Brain microvascular endothelial cell (primary cell): ENCODE measurements at regions not wholly inside any gene's neighbourhood (a gene's known extent, or its start where the extent isn't known, plus 50 kb on each side); places are given as distances from the start of the nearest gene placed in this dataset.

Experiments used
- DNase-seq: peaks from one replicate; pipeline ENCODE4 v3.0.0-alpha.2; 2020
- H3K27ac ChIP-seq: fragments of 250-450 bp; sonication (Bioruptor Pico); 2 replicates; pipeline ENCODE4 v1.5.1; 2020; ENCODE audit warnings: mild to moderate bottlenecking, moderate library complexity
- H3K27me3 ChIP-seq: fragments of 250-450 bp; sonication (Bioruptor Pico); replicated peaks from 2 replicates; pipeline ENCODE4 v1.5.1; 2020; ENCODE audit warnings: mild to moderate bottlenecking
- H3K36me3 ChIP-seq: fragments of 250-450 bp; sonication (Bioruptor Pico); replicated peaks from 2 replicates; pipeline ENCODE4 v1.5.1; 2020; ENCODE audit warnings: mild to moderate bottlenecking
- H3K4me3 ChIP-seq: 2 replicates; pipeline ENCODE4 v1.5.1; 2011; ENCODE audit warnings: low read depth, mild to moderate bottlenecking, control low read depth, low read length, moderate library complexity
- in situ Hi-C: cut with HindIII; loops from 2 replicates; pipeline ENCODE4 v1.10.0; 2017; ENCODE audit warnings: low sequenced_read_pairs, low pct_ligation_motif_present
- TF ChIP-seq, protein P1 (sequence below): IDR thresholded peaks from 2 replicates; pipeline ENCODE4 v1.5.1; 2011; ENCODE audit warnings: low read depth, mild to moderate bottlenecking, moderate library complexity, low read length, control low read depth, inconsistent platforms; ENCODE audit errors: missing control alignments

DNA sequence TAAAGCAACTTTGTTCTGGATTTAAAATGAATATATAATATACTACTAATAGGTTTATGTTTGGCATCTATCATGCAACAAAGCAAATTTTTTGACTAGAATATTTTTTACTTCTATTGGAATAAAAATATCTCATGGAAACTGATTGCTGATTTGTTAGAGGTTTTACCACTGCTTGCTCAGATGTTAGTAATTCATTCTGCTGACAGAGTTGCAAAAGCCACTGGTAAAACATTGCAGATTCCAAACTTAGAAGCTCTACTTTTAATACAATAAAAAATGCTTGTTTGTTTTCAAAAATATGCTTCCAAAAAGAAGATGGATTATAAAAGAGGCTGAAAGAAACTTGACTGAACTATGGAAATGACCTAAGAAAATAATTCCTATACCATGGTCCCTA is 795.2 kb downstream of the PCDH18 start:
- Histone ChIP-seq H3K27ac (no peak overlapping the region), H3K36me3 (no peaks in the 10 kb centered on the region), H3K4me3 (no peak overlapping the region), H3K27me3 (no peaks in the 10 kb centered on the region)
- no peak for DNase-seq
- in situ Hi-C loops: no loop called here
- TF ChIP-seq, protein P1, sequence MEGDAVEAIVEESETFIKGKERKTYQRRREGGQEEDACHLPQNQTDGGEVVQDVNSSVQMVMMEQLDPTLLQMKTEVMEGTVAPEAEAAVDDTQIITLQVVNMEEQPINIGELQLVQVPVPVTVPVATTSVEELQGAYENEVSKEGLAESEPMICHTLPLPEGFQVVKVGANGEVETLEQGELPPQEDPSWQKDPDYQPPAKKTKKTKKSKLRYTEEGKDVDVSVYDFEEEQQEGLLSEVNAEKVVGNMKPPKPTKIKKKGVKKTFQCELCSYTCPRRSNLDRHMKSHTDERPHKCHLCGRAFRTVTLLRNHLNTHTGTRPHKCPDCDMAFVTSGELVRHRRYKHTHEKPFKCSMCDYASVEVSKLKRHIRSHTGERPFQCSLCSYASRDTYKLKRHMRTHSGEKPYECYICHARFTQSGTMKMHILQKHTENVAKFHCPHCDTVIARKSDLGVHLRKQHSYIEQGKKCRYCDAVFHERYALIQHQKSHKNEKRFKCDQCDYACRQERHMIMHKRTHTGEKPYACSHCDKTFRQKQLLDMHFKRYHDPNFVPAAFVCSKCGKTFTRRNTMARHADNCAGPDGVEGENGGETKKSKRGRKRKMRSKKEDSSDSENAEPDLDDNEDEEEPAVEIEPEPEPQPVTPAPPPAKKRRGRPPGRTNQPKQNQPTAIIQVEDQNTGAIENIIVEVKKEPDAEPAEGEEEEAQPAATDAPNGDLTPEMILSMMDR: no peak

DNA sequence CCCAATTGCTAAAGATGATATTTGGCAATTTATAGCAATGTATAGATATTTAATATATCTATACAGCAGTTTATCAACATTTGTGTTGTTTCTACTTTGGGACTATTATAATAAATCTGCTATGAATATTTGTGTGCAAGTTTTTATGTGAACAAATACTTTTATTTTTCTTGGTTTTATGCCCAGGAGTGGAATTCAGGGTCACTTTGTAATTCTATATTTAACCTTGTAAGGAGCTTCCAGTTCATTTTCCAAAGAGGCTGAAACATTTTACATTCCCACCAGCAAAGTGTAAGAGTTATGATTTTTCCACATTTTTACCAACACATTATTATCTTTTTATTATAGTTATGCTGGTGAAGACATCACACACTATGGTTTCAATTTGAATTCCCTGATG is 801.3 kb downstream of the PCDH18 start:
- DNase-seq: no peak
- H3K36me3 ChIP-seq: no peaks in the 10 kb centered on the region
- H3K27me3 ChIP-seq: no peaks in the 10 kb centered on the region
- H3K27ac ChIP-seq: no peak overlapping the region
- TF ChIP-seq, protein P1: no peak
- in situ Hi-C loops: no loop called here
- no peak overlapping the region for H3K4me3 ChIP-seq

DNA sequence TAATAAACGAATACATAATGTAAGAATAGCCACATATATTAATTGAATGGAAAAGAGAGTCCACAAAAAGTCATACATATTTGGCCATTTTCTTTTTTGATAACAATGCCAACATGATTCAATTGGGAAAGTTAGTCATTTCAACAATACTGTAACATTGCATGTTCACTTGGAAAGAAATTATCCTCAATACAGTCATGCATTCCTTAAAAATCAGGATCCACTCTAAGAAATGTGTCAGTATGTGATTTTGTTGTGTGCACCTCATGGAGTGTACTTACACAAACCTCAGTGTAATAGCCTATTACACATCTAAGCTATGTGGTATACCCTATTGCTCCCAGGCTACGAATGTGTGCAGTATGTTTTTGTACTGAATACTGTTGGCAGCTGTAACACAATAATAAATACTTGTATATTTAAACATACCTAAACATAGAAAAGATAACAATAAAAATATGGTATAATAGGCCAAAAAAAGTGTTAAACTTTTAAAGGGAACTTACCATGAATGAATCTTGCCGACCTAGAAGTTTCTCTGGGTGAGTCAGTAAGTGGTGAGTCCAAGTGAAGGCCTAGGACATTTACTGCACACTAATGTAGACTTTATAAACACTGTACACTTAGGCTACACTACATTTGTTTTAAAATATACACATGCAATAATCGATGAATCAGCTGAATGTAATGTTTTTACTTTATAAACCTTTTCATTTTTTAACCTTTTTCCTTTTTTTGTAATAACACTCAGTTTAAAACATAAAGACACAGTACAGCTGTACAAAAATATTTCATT is 806.8 kb downstream of the PCDH18 start:
- in situ Hi-C loops: no loop called here
- DNase-seq: peak; percentile 4
- TF ChIP-seq, protein P1: no peak
- Histone ChIP-seq H3K4me3 (no peak overlapping the region), H3K27ac (no peak overlapping the region), H3K27me3 (no peaks in the 10 kb centered on the region), H3K36me3 (no peaks in the 10 kb centered on the region)

DNA sequence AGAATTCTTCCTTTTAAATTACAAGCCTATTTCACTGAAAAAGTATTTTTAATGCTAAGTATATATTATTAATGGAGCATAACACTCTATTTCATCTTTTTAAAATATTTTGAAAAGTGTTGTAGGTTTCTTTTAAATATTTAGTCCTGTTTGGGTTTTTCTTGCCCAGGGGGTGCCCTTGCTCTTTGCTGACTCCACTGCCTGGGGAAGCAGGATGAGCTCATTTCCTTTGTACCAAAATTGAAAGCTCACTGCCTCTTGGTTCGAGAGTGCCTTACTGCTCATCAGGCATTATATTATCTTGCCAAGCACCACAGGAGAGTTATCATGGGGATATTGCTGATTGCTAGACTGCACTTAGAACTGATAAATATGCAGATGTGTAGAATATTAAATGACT is 819.2 kb downstream of the PCDH18 start:
- DNase-seq: peak; percentile 52
- Histone ChIP-seq H3K27ac (no peak overlapping the region), H3K36me3 (no peaks in the 10 kb centered on the region), H3K27me3 (no peaks in the 10 kb centered on the region), H3K4me3 (no peak overlapping the region)
- in situ Hi-C loops: no loop called here
- TF ChIP-seq, protein P1: no peak

DNA sequence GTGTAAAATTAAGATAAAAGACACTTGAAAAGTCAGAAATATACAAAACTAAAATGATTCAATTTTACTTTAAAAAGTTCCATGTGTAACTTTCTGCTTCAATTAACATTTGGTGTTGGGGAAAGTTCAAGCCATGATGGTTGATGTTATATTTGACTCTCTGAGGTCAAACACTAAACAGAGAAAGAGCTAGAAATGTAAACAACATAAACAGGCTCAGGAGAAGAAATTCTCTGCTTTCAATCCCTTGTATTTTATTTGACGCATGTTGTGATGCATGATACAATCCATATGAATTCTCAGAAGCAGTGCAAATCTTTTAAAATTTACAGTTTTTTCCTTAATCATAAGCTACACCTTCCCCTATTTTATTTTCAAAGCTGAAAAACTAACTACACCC is 822.4 kb downstream of the PCDH18 start:
- H3K4me3 ChIP-seq: no peak overlapping the region
- in situ Hi-C loops: no loop called here
- H3K36me3 ChIP-seq: no peaks in the 10 kb centered on the region
- H3K27ac ChIP-seq: no peak overlapping the region
- TF ChIP-seq, protein P1: no peak
- DNase-seq: no peak
- H3K27me3 ChIP-seq: no peaks in the 10 kb centered on the region

DNA sequence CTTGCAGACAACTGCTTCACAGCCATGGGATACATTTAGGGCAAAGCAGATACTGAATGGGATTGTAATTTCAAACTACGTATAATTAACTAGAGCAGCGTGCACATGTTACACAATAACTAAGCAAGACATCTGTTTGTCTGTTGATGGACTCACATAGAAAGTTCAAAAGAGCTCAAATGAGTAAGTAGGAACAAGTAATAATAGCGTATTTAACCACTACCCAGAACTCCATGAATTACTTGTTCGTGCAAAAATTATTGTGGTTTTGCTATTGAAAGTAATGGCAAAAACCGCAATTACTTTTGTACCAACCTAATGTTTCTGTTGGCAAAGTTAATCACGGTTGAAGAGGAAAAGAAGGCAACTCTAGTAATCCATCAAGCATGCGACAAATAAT is 825.4 kb downstream of the PCDH18 start:
- H3K36me3 ChIP-seq: no peaks in the 10 kb centered on the region
- H3K4me3 ChIP-seq: no peak overlapping the region
- in situ Hi-C loops: no loop called here
- TF ChIP-seq, protein P1: no peak
- no peak for DNase-seq
- no peak overlapping the region for H3K27ac ChIP-seq
- H3K27me3 ChIP-seq: no peaks in the 10 kb centered on the region
